ENCODE measurements at regions not wholly inside any gene's neighbourhood (a gene's known extent, or its start where the extent isn't known, plus 50 kb on each side); places are given as distances from the start of the nearest gene placed in this dataset.
"Not testable (repeated sequence)": the region's sequence is repeated elsewhere in the genome, so short reads cannot be mapped to it uniquely, and the experiment has no call there.

GRCh38 chr9:26664087-26664773 is 228.4 kb downstream of the CAAP1 start:
- DNase-seq: not testable (repeated sequence)

DNA sequence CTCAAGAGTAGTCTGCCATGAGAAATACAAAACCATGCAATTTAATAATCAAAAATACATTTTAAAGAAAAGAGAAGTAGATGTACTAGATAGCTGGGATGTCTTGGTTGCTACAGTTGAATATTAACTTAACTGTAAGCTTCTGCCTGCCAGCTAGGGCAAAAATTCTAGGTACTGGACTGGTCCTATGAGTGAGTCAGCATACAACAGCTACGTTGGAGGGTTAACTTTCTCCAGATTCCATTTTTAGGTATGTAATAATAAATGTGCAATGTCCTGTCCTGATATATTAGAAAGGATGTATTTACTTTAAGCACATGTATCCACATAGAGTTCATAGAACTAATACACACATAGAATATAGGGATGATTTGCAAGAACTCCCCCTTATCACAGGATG is 230.1 kb downstream of the CAAP1 start:
- no peak for DNase-seq

DNA sequence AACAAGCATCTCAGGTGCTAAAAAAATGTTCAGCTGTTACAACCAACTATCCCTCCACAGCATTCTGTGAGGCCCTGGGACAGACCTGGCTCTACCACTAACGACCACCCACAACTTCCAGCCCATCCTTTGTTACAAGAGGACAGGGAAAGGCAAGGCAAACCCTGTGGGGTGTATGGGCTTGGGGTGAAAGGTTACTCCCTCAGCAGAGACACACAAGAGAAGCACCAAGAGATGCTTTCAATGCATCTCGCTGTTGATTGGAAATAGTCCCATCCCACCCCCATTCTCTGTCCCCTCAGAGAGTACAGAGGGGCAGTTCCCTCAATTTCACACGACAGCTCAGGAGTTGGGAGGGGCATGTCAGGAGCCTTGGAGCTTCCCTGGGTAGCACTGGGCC is 234.1 kb downstream of the CAAP1 start:
- DNase-seq: no peak

DNA sequence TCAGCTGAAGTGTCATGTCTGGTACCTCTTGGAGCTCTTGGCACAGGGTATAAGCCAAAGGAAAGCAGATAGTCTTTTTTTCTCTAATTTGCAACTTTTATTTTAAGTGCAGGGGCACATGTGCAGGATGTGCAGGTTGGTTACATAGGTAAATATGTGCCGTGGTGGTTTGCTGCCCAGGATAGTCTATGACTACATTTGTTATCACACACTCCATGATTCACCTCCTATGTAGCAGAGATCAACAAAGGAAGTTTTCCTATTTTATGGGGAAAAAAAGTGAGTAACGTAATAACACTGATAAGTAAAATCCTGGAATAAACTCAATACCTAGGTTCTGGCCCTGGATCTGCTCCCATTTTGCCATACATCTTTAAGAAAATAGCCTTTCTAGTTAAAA is 234.6 kb downstream of the CAAP1 start:
- no peak for DNase-seq

DNA sequence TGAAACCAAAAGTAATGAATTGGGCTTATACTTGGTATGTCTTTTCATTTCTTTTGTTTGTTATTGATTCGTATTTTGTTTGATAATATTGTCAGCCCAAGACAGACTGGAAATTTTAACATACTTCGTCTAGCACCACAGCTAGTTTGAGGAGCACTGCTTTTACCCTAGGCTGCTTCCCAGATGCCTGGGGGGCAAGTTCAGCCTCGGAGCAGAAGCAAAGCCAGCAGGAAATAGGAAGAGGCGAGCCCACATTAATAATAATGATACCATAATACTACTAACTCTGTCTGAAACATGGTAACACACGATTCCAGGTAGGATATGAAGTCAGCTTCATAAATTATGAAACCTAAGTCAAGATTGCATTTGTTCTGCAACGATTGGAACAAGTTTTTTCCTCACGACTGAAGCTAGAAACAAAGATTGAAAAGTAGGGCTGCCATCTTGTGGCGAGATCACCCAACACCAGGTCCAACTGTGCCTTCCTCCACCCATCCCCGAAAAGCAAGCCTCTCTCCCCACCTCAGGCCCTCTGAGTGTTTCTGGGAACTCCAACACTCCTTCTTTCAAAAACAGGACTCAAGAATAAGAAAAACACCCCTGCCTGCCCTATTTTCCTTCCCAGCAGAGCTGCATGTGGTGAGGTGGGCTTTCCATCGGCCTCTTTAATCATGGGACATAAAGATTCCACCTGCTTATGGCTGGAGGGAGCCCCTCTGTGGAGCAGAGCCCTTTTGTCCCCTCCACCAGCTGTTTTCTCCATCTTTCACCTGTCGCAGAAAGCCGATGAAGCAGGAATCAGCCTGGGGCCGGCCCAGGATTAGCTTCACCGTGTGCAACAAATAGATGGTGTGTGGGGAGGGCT is 236.4 kb downstream of the CAAP1 start:
- no peak for DNase-seq

DNA sequence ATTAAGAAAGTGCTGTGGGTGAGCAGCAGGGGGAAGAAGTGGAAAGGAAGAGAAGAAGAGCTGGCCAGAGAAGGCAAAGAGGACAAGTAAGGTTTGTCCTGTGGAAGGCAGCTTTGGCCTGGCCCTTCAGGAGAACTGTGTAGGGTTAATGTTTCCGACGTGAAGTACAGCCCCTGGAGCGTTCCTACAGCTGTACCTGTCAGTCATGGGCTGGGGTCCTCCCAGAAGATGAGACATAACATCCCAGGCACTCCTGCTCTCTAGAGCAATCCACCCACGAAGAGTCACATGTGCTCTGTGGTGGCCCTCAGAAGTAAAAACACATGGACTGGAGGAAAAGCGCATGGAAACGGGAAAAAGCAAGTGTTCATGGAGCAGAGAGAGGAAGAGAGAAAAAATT is 237.4 kb downstream of the CAAP1 start:
- no peak for DNase-seq

GRCh38 chr9:26650325-26650724 is 242.3 kb downstream of the CAAP1 start:
- DNase-seq: no peak

GRCh38 chr9:26643826-26644225 is 248.8 kb downstream of the CAAP1 start:
- no peak for DNase-seq

DNA sequence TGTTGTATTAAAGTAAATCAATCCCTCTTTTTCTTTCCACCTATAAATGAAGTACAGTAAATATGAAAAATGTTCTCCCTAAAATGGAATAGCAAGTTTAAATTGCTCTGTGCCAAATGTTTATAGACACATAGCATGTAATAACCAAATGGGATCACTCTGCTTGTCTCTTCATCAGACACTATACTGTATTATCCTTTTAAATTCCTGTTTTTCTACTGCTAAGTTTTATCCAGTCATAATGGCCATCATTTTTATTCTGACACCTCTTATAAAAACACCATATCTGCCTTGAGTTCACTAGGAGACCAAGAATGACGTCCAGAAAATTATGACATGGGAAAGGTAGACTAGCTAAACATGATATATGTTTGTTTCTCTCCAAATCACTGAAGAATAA is 252.8 kb downstream of the CAAP1 start:
- DNase-seq: no peak

- DNase-seq: no peak
Observed at GRCh38 chr9:26637101-26637500, 255.5 kb downstream of the CAAP1 start.

DNA sequence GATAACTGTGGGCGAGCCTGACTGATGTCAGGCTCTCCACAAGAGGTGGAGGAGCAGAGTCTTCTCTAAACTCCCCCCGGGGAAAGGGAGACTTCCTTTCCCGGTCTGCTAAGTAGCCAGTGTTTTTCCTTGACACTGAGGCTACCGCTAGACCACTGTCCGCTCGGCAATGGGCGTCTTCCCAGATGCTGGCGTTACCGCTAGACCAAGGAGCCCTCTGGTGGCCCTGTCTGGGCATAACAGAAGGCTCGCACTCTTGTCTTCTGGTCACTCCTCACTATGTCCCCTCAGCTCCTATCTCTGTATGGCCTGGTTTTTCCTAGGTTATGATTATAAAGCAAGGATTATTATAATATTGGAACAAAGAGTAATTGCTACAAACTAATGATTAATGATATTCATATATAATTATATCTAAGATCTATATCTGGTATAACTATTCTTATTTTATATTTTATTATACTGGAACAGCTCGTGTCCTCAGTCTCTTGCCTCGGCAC is 278.7 kb downstream of the CAAP1 start:
- not testable (repeated sequence) for DNase-seq

- DNase-seq: no peak
Observed at GRCh38 chr9:26612211-26612610, 280.4 kb downstream of the CAAP1 start.

DNA sequence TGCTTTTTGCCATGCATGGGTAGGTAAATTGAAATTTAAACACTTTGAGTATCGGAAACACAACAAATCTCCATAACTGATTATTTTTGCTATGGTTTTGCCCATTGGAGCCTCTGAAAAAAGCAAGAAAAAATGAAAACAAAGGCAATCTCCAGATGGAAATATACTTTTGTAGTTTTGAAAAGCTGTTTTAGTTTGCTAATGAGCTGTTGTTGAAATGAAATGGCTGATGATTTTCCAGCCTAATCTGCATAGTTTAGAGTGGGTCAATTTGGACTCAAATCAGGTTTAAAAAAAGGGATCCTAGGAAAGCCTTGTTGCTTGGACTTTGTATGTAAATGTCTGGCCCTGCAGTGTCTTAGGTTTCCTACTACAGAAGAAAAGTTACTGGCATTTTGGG is 285.8 kb downstream of the CAAP1 start:
- DNase-seq: no peak

GRCh38 chr9:26605367-26605766 is 287.2 kb downstream of the CAAP1 start:
- no peak for DNase-seq

DNA sequence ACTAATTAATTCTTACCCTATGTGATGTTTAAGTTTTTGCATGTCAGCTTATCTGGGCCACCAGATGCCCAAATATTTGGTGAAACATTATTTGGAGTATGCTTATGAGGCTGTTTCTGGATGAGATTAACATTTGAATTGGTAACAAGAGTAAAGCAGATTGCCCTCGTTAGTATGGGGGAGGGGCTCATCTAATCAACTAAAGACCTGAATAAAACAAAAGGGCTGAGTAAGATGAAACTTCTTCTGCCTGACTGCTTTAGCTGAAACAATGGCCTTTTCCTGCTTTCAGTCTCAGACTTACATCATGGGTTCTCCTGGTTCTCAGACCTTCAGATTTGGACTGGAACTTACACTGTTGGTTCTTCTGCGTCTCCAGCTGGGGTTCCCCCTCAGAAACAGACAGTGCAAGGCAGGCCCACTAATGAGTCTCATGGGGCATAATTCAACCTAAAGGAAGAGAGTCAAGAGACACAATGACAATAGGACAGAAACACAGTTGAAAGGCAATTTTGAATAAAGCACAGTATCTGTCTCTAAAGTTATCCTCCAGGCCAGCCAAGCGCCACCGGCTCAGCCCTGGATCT is 288.4 kb downstream of the CAAP1 start:
- DNase-seq: no peak

GRCh38 chr9:26603617-26604016 is 289.0 kb downstream of the CAAP1 start:
- no peak for DNase-seq

GRCh38 chr9:26597542-26598149 is 295.0 kb downstream of the CAAP1 start:
- DNase-seq: no peak

GRCh38 chr9:26579056-26579455 is 313.5 kb downstream of the CAAP1 start:
- DNase-seq: no peak

DNA sequence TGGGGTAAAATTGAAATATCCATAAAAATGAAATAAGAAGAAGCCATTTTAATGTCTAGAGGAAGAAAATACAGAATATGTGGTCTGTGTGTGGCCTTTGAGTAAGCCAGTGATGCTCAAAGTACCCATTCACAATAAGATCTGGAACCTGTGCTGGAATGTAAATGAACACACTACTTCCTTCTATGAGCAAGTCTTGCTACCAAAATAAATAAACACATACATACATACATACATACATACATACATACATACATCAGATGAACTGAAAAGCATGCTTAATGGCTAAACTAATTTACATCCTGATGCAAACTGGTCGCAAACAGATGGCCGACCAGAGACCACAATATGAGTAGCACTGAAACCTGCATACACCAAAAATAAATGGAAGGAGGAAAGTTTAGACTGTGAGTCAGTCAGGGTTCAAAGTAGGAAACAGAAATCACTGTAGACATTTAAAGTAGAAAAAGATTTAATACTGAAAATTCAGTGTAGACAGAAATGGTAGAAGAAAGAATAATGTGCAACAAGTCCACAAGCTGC is 317.6 kb downstream of the CAAP1 start:
- DNase-seq: no peak

- DNase-seq: no peak
Observed at GRCh38 chr9:26574256-26574655, 318.3 kb downstream of the CAAP1 start.

- no peak for DNase-seq
Observed at GRCh38 chr9:26567976-26568375, 324.6 kb downstream of the CAAP1 start.

DNA sequence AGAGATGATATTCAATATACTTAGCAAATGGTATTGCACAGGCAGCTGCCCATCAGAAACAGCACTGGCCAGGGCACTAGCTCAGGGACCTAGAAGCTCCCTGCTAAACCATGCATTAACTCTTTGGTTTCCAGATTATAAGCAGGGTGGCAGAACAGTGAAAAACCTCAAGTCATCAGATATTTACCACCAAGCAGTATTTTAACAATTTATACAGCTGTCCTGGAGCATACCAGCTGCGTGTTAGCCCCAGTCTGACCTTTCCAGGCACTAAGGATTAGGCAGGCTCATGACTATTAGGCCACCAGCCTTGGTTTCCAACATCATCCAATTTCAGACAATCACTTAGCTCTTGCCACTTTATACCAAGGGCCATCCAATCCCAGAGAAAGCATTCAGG is 326.5 kb downstream of the CAAP1 start:
- no peak for DNase-seq

- no peak for DNase-seq
Observed at GRCh38 chr9:26565118-26565517, 327.5 kb downstream of the CAAP1 start.
